ENCODE measurements at regions not wholly inside any gene's neighbourhood (a gene's known extent, or its start where the extent isn't known, plus 50 kb on each side); places are given as distances from the start of the nearest gene placed in this dataset.

DNA sequence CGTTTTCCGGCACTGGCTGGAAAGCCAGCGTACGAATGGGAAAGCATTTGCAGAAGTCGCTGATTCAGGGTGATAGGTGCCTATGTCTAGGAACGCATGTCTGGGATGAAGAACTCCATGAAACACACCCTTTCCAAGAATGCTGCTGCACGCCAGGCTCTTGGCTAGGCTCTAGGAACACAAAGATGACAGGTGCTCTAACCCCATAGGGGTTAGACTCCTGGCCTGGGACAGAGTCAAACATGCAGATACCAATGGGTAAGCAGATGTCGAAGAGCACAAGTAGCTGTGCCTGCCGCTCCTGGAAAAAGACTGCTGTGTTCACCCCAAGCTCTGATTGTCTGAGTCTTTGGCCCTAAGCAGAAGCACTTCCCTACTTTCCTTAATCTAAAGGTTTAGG is 180.9 kb upstream of the UBE3A start:
- no peaks in the 10 kb centered on the region for H4K20me1 ChIP-seq (ENCODE audit: insufficient read depth, low read length, poor library complexity, severe bottlenecking)
- TF ChIP-seq CTCF (conservative IDR thresholded peaks at IDR 0.05; ENCODE audit: low read length) (no peak), EZH2phosphoT487 (IDR thresholded peaks at IDR 0.05; ENCODE audit: borderline replicate concordance) (no peak)
- H3K27me3 ChIP-seq (ENCODE audit: insufficient read depth, low read length, poor library complexity, severe bottlenecking), result no peaks in the 10 kb centered on the region
- H3K9me3 ChIP-seq (ENCODE audit: insufficient read depth, low read depth, low read length), result peaks cover 14% of the 10 kb centered on the region; the same call in 1 of the 2 replicates
- no peak overlapping the region for H3K4me2 ChIP-seq (ENCODE audit: low read depth, low read length, poor library complexity, severe bottlenecking)
- no peaks in the 10 kb centered on the region for H3K4me1 ChIP-seq (ENCODE audit: insufficient read depth, low read length, poor library complexity, severe bottlenecking)
- H3K9me2 ChIP-seq (replicated peaks; ENCODE audit: low read depth, low read length), result no peaks in the 10 kb centered on the region
- H3K79me2 ChIP-seq (ENCODE audit: insufficient read depth, low read length), result no peaks in the 10 kb centered on the region
- H2AFZ ChIP-seq (ENCODE audit: low read length), result no peak overlapping the region
- no peak overlapping the region for H3K9ac ChIP-seq (ENCODE audit: low read depth, low read length, poor library complexity, severe bottlenecking)
- H3K36me3 ChIP-seq (ENCODE audit: insufficient read depth, low read length), result no peaks in the 10 kb centered on the region
- no peak overlapping the region for H3K4me3 ChIP-seq (ENCODE audit: low read length, poor library complexity, severe bottlenecking)
- H3F3A ChIP-seq (ENCODE audit: low read depth), result no peaks in the 10 kb centered on the region

DNA sequence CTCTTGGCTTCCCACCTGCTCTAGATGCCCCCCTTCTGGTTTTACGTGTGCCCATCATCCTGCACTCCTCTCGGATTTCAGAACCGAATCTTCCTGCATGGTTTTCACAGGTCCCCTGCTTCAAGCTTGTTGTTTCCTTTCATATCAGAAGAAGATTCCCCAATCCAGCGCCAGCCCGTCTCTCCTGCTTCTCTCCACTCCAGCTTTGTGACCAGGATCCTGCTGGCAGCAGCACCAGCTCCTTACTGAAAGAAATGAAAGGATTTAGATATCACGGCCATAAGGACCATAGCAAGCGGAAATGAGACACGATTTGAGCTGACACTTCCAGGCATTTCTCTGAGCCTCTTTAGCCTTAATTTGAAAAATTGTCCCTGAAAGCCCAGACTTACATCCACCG is 180.3 kb upstream of the UBE3A start:
- H3K9ac ChIP-seq (ENCODE audit: low read depth, low read length, poor library complexity, severe bottlenecking), result no peak overlapping the region
- no peaks in the 10 kb centered on the region for H4K20me1 ChIP-seq (ENCODE audit: insufficient read depth, low read length, poor library complexity, severe bottlenecking)
- no peaks in the 10 kb centered on the region for H3K9me2 ChIP-seq (replicated peaks; ENCODE audit: low read depth, low read length)
- no peaks in the 10 kb centered on the region for H3K36me3 ChIP-seq (ENCODE audit: insufficient read depth, low read length)
- H2AFZ ChIP-seq (ENCODE audit: low read length), result no peak overlapping the region
- TF ChIP-seq CTCF (conservative IDR thresholded peaks at IDR 0.05; ENCODE audit: low read length) (no peak), EZH2phosphoT487 (IDR thresholded peaks at IDR 0.05; ENCODE audit: borderline replicate concordance) (no peak)
- no peaks in the 10 kb centered on the region for H3K27me3 ChIP-seq (ENCODE audit: insufficient read depth, low read length, poor library complexity, severe bottlenecking)
- no peak overlapping the region for H3K4me3 ChIP-seq (ENCODE audit: low read length, poor library complexity, severe bottlenecking)
- H3K9me3 ChIP-seq (ENCODE audit: insufficient read depth, low read depth, low read length), result peaks cover 14% of the 10 kb centered on the region; the same call in 1 of the 2 replicates
- H3K79me2 ChIP-seq (ENCODE audit: insufficient read depth, low read length), result no peaks in the 10 kb centered on the region
- no peaks in the 10 kb centered on the region for H3F3A ChIP-seq (ENCODE audit: low read depth)
- no peak overlapping the region for H3K4me2 ChIP-seq (ENCODE audit: low read depth, low read length, poor library complexity, severe bottlenecking)
- H3K4me1 ChIP-seq (ENCODE audit: insufficient read depth, low read length, poor library complexity, severe bottlenecking), result no peaks in the 10 kb centered on the region

DNA sequence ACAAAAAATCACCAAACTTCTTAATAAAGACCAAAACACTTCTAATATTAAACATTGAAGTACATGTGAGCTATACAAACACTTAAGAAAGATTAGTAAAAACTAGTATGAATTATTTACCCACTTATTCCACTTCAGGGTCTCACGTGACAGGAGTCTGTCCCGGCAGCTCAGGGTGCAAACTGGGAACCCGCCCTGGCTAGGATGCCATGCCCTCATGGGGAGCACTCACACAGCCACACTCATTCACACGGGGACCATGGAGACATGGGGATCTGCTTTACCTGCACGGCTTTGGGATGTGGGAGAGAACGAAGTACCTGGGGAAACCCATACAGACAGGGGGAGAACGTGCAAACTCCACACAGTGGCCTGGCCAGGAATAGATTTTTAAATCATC is 179.3 kb upstream of the UBE3A start:
- Histone ChIP-seq H3K4me1 (ENCODE audit: insufficient read depth, low read length, poor library complexity, severe bottlenecking) (no peaks in the 10 kb centered on the region), H2AFZ (ENCODE audit: low read length) (no peak overlapping the region), H3K4me3 (ENCODE audit: low read length, poor library complexity, severe bottlenecking) (no peak overlapping the region), H3K36me3 (ENCODE audit: insufficient read depth, low read length) (no peaks in the 10 kb centered on the region), H3F3A (ENCODE audit: low read depth) (no peaks in the 10 kb centered on the region), H3K9me2 (replicated peaks; ENCODE audit: low read depth, low read length) (no peaks in the 10 kb centered on the region), H3K79me2 (ENCODE audit: insufficient read depth, low read length) (no peaks in the 10 kb centered on the region), H3K27me3 (ENCODE audit: insufficient read depth, low read length, poor library complexity, severe bottlenecking) (no peaks in the 10 kb centered on the region), H3K9ac (ENCODE audit: low read depth, low read length, poor library complexity, severe bottlenecking) (no peak overlapping the region), H3K9me3 (ENCODE audit: insufficient read depth, low read depth, low read length) (peaks cover 7% of the 10 kb centered on the region; the same call in 1 of the 2 replicates), H3K4me2 (ENCODE audit: low read depth, low read length, poor library complexity, severe bottlenecking) (no peak overlapping the region), H4K20me1 (ENCODE audit: insufficient read depth, low read length, poor library complexity, severe bottlenecking) (no peaks in the 10 kb centered on the region)
- no peak for TF ChIP-seq EZH2phosphoT487 (IDR thresholded peaks at IDR 0.05; ENCODE audit: borderline replicate concordance)
- TF ChIP-seq CTCF (conservative IDR thresholded peaks at IDR 0.05; ENCODE audit: low read length), result no peak

Measured in Loucy (cell line).